HepG2 (cell line): ENCODE measurements at regions not wholly inside any gene's neighbourhood (a gene's known extent, or its start where the extent isn't known, plus 50 kb on each side); places are given as distances from the start of the nearest gene placed in this dataset.

Experiments used
- ATAC-seq: fragments of 200-7000 bp; cut with Tn5 transposase; 3 replicates; pipeline ENCODE4 v1.9.1; 2020; ENCODE audit warnings: mild to moderate bottlenecking, moderate library complexity
- BruUV-seq: library from RNA; stranded (reverse); fragments of 400-500 nt; replicated peaks from 2 replicates; lab custom pipeline; 2021; lab: Mats Ljungman, UMichigan
- CTCF ChIA-PET: fragments of 300-600 bp; formaldehyde crosslinking; extraction: SDS; loops from one replicate; lab custom pipeline; 2021; ENCODE audit warnings: low total read pairs, inconsistent platforms, low intra/inter-chr PET ratio; lab: Yijun Ruan, JAX
- POLR2A ChIA-PET: fragments of 350-600 bp; sonication (Branson Sonifier 250); formaldehyde crosslinking; loops from one replicate; lab custom pipeline; 2020; ENCODE audit warnings: antibody characterized with exemption, inconsistent platforms; lab: Yijun Ruan, JAX
- DNase-seq: peaks from one replicate; pipeline ENCODE4 v3.0.0-alpha.2; 2015; ENCODE audit warnings: low spot score
- FAIRE-seq: peaks from 3 replicates; lab custom pipeline; 2011; peaks lifted over from hg19 to GRCh38; lab: Jason Lieb, UNC
- H2AFZ ChIP-seq: one replicate; pipeline ENCODE4 v1.6.1; 2011; ENCODE audit warnings: low read length, inconsistent platforms
- H3K27ac ChIP-seq: fragments of 300-600 bp; 3 replicates; pipeline ENCODE4 v1.8.0; 2011; ENCODE audit warnings: mixed run types, mild to moderate bottlenecking, mixed read lengths, low read length, inconsistent platforms; ENCODE audit not compliant: insufficient read depth; ENCODE audit errors: extremely low read length
- H3K27me3 ChIP-seq, 2 experiments: fragments of 200-600 bp in 1 of 2; 2 replicates in 1 of 2; 3 replicates in 1 of 2; pipeline versions ENCODE4 v1.6.0 to v1.8.0; 2011; ENCODE audit warnings: low read length in 2 of 2, mild to moderate bottlenecking in 2 of 2, moderate library complexity in 2 of 2, inconsistent platforms in 1 of 2; ENCODE audit not compliant: insufficient read depth in 2 of 2, control insufficient read depth in 1 of 2
- H3K36me3 ChIP-seq, 2 experiments: fragments of 200-600 bp in 1 of 2; replicated peaks in 1 of 2; 2 replicates in 1 of 2; 3 replicates in 1 of 2; pipeline versions ENCODE4 v1.5.1 to v1.8.0; 2011; ENCODE audit warnings: low read length in 2 of 2, inconsistent platforms in 1 of 2; ENCODE audit not compliant: insufficient read depth in 2 of 2, control insufficient read depth in 1 of 2
- H3K4me1 ChIP-seq: 2 replicates; pipeline ENCODE4 v1.5.1; 2012; ENCODE audit warnings: low read length, inconsistent platforms; ENCODE audit not compliant: insufficient read depth
- H3K4me2 ChIP-seq: 2 replicates; pipeline ENCODE4 v1.6.0; 2011; ENCODE audit warnings: low read depth, low read length, inconsistent platforms
- H3K4me3 ChIP-seq, 3 experiments: fragments of 200-600 bp in 1 of 3; sonication (generic), shearing (Covaris generic) in 1 of 3; replicated peaks in 1 of 3; 2 replicates each; pipeline ENCODE4 v1.5.1; 2011 to 2016; ENCODE audit warnings: low read length in 3 of 3, inconsistent platforms in 2 of 3, low read depth in 2 of 3, mild to moderate bottlenecking in 2 of 3, control low read depth in 1 of 3, mixed read lengths in 1 of 3; ENCODE audit not compliant: insufficient read depth in 1 of 3
- H3K79me2 ChIP-seq: one replicate; pipeline ENCODE4 v1.6.1; 2011; ENCODE audit warnings: low read length, inconsistent platforms; ENCODE audit not compliant: insufficient read depth
- H3K9ac ChIP-seq: 2 replicates; pipeline ENCODE4 v1.6.0; 2011; ENCODE audit warnings: mild to moderate bottlenecking, low read depth, low read length, inconsistent platforms; ENCODE audit not compliant: insufficient read depth
- H3K9me3 ChIP-seq: 2 replicates; pipeline ENCODE4 v1.5.1; 2012; ENCODE audit warnings: mild to moderate bottlenecking, low read length
- H4K20me1 ChIP-seq: 2 replicates; pipeline ENCODE4 v1.6.0; 2011; ENCODE audit warnings: inconsistent platforms, mild to moderate bottlenecking, low read length, moderate library complexity; ENCODE audit not compliant: insufficient read depth
- ELF1 ChIP-seq: sonication (generic); formaldehyde crosslinking; IDR thresholded peaks from 2 replicates; pipeline ENCODE4 v1.4.0; 2020; ENCODE audit warnings: missing genetic modification reagents
- ELF3 ChIP-seq: IDR thresholded peaks from 2 replicates; pipeline ENCODE4 v1.6.1; 2016; ENCODE audit warnings: missing genetic modification reagents, missing compliant biosample characterization
- FOSL2 ChIP-seq: sonication (generic); formaldehyde crosslinking; IDR thresholded peaks from 2 replicates; pipeline ENCODE4 v1.4.0; 2020; ENCODE audit warnings: missing genetic modification reagents
- GABPB1 ChIP-seq: IDR thresholded peaks from 2 replicates; pipeline ENCODE4 v1.6.1; 2016; ENCODE audit warnings: mild to moderate bottlenecking, missing genetic modification reagents, moderate library complexity, missing compliant biosample characterization
- GPN1 ChIP-seq: sonication (generic); formaldehyde crosslinking; IDR thresholded peaks from 2 replicates; pipeline ENCODE4 v1.5.1; 2020; ENCODE audit warnings: missing genetic modification reagents, borderline replicate concordance
- HMG20A ChIP-seq: IDR thresholded peaks from 2 replicates; pipeline ENCODE4 v1.6.1; 2016; ENCODE audit warnings: borderline replicate concordance
- KAT8 ChIP-seq: IDR thresholded peaks from 2 replicates; pipeline ENCODE4 v1.6.1; 2016; ENCODE audit warnings: missing genetic modification reagents, missing compliant biosample characterization
- KDM3A ChIP-seq: IDR thresholded peaks from 2 replicates; pipeline ENCODE4 v1.6.1; 2018; ENCODE audit warnings: low read depth, missing compliant biosample characterization
- MAZ ChIP-seq, 2 experiments: sonication (generic) in 1 of 2; formaldehyde crosslinking in 1 of 2; IDR thresholded peaks; 2 replicates each; pipeline versions ENCODE4 v1.5.0 to v1.6.1; 2012 to 2020; ENCODE audit warnings: low read depth in 2 of 2, mild to moderate bottlenecking in 2 of 2, borderline replicate concordance in 1 of 2, improper control_type of control experiment in 1 of 2, low read length in 1 of 2, missing genetic modification reagents in 1 of 2, moderate library complexity in 1 of 2
- POGZ ChIP-seq: sonication (generic); formaldehyde crosslinking; IDR thresholded peaks from 2 replicates; pipeline ENCODE4 v1.4.0; 2020; ENCODE audit warnings: mild to moderate bottlenecking, missing genetic modification reagents
- SOX5 ChIP-seq: IDR thresholded peaks from 2 replicates; pipeline ENCODE4 v1.6.1; 2016; ENCODE audit warnings: borderline replicate concordance
- SYNCRIP ChIP-seq: fragments of 200-400 bp; formaldehyde crosslinking; IDR thresholded peaks from 2 replicates; pipeline ENCODE4 v1.6.1; 2018; ENCODE audit warnings: mild to moderate bottlenecking, low read depth, low read length; ENCODE audit not compliant: insufficient read depth
- THAP11 ChIP-seq: IDR thresholded peaks from 2 replicates; pipeline ENCODE4 v1.6.1; 2016; ENCODE audit warnings: missing biosample characterization, missing genetic modification reagents
- TOPORS ChIP-seq: sonication (generic); formaldehyde crosslinking; IDR thresholded peaks from 2 replicates; pipeline ENCODE4 v1.8.0; 2023; ENCODE audit warnings: mild to moderate bottlenecking, missing genetic modification reagents
- ZNF256 ChIP-seq: sonication (generic); formaldehyde crosslinking; conservative IDR thresholded peaks from 2 replicates; pipeline ENCODE4 v1.4.0; 2020; ENCODE audit warnings: missing genetic modification reagents
- ZNF496 ChIP-seq: sonication (generic); formaldehyde crosslinking; IDR thresholded peaks from 2 replicates; pipeline ENCODE4 v1.8.1; 2023; ENCODE audit warnings: mild to moderate bottlenecking, moderate library complexity, missing genetic modification reagents; ENCODE audit not compliant: insufficient replicate concordance
- ZNF644 ChIP-seq: IDR thresholded peaks from 2 replicates; pipeline ENCODE4 v1.6.1; 2016; ENCODE audit warnings: low read depth
- ZNF878 ChIP-seq: sonication (generic); formaldehyde crosslinking; IDR thresholded peaks from 2 replicates; pipeline ENCODE4 v1.8.1; 2023; ENCODE audit warnings: mild to moderate bottlenecking, missing genetic modification reagents, moderate library complexity
- WGBS: methylation state at CpG from one replicate; pipeline ENCODE4 v1.1.6; 2017; ENCODE audit warnings: low lambda C conversion rate; 5-methylcytosine and 5-hydroxymethylcytosine counted together
- in situ Hi-C: cut with HindIII; loops from 2 replicates; pipeline ENCODE4 v1.10.0; 2017; ENCODE audit warnings: low pct_unique_long_range_greater_than_20kb; ENCODE audit not compliant: extremely low pct_ligation_motif_present
- intact Hi-C: fragments of 100-400 bp; cut with micrococcal nuclease; formaldehyde crosslinking; loops from one replicate; pipeline ENCODE4 v1.10.0; 2022; ENCODE audit not compliant: unreplicated experiment
- TF ChIP-seq, protein P1 (sequence below): IDR thresholded peaks from 2 replicates; pipeline ENCODE4 v1.4.0; 2020; ENCODE audit warnings: mild to moderate bottlenecking, missing genetic modification reagents
- TF ChIP-seq, protein P2 (sequence below): sonication (generic); formaldehyde crosslinking; IDR thresholded peaks from 2 replicates; pipeline ENCODE4 v1.5.0; 2020; ENCODE audit warnings: missing genetic modification reagents

DNA sequence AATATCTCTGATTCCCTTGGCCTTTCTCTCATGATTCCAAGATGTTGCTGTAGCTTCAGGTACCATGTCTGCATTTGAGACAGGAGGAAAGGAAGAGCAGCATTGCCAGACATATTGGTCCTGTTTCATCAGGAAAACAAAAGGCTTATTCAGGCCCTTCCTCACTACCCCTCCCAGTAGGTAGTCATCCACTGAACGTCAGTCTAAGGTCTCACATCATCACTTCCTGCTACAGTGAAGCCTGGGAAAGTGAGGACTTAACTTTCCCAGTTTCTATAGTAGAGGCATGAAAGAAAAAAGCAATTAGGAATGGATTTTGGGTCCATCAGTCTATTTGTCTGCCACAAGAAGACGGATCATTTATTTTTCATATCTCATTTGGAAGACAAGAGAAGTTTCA lies 85.7 kb upstream of the SOX4 start:
- DNase-seq (peak; percentile 47), FAIRE-seq (no peak), ATAC-seq (no peak)
- Histone ChIP-seq H3K4me2 (no peak overlapping the region), H3K9ac (no peak overlapping the region), H3K79me2 (no peaks in the 10 kb centered on the region), H4K20me1 (no peaks in the 10 kb centered on the region), H3K4me1 (peaks cover 49% of the 10 kb centered on the region), H3K27ac (no peak overlapping the region), H2AFZ (peak overlapping the region; percentile 24), H3K27me3 (peaks cover 0 to 6% of the 10 kb centered on the region in 2 experiments; a peak in 2 of 5 replicates), H3K4me3 (no peak overlapping the region), H3K9me3 (no peaks in the 10 kb centered on the region), H3K36me3 (no peaks in the 10 kb centered on the region)
- BruUV-seq = no TSS peak
- POLR2A ChIA-PET = no interaction called here
- CTCF ChIA-PET = no interaction called here
- intact Hi-C loops = no loop called here
- 18% methylated on average over 2 of the region's 2 CpGs for WGBS
- in situ Hi-C loops = no loop called here
- TF ChIP-seq MAZ (IDR thresholded peaks at IDR 0.05; ENCODE audit: borderline replicate concordance, low read depth, low read length) = no peak
- no peak for TF ChIP-seq MAZ (CRISPR knock-in tag; IDR thresholded peaks at IDR 0.05; ENCODE audit: low read depth)
- no peak for TF ChIP-seq TOPORS
- TF ChIP-seq, protein P1, sequence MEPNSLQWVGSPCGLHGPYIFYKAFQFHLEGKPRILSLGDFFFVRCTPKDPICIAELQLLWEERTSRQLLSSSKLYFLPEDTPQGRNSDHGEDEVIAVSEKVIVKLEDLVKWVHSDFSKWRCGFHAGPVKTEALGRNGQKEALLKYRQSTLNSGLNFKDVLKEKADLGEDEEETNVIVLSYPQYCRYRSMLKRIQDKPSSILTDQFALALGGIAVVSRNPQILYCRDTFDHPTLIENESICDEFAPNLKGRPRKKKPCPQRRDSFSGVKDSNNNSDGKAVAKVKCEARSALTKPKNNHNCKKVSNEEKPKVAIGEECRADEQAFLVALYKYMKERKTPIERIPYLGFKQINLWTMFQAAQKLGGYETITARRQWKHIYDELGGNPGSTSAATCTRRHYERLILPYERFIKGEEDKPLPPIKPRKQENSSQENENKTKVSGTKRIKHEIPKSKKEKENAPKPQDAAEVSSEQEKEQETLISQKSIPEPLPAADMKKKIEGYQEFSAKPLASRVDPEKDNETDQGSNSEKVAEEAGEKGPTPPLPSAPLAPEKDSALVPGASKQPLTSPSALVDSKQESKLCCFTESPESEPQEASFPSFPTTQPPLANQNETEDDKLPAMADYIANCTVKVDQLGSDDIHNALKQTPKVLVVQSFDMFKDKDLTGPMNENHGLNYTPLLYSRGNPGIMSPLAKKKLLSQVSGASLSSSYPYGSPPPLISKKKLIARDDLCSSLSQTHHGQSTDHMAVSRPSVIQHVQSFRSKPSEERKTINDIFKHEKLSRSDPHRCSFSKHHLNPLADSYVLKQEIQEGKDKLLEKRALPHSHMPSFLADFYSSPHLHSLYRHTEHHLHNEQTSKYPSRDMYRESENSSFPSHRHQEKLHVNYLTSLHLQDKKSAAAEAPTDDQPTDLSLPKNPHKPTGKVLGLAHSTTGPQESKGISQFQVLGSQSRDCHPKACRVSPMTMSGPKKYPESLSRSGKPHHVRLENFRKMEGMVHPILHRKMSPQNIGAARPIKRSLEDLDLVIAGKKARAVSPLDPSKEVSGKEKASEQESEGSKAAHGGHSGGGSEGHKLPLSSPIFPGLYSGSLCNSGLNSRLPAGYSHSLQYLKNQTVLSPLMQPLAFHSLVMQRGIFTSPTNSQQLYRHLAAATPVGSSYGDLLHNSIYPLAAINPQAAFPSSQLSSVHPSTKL (CRISPR knock-in tag) = peak; percentile 18; the same call in 1 of the 2 replicates
- TF ChIP-seq KDM3A (CRISPR knock-in tag) = no peak
- TF ChIP-seq POGZ (CRISPR knock-in tag) = peak; percentile 39; the same call in 1 of the 2 replicates
- no peak for TF ChIP-seq SYNCRIP
- peak; percentile 25; the same call in 1 of the 2 replicates for TF ChIP-seq HMG20A (CRISPR knock-in tag)
- no peak for TF ChIP-seq ZNF878
- peak; percentile 37; the same call in 1 of the 2 replicates for TF ChIP-seq GABPB1
- TF ChIP-seq ELF3 (CRISPR knock-in tag) = peak; percentile 42; the same call in 1 of the 2 replicates
- TF ChIP-seq KAT8 = 0 out of 2 replicates have a peak, but pooled peaks have one; percentile 15
- 0 out of 2 replicates have a peak, but pooled peaks have one; percentile 26 for TF ChIP-seq THAP11
- no peak for TF ChIP-seq ZNF256 (CRISPR knock-in tag)
- peak; percentile 19; the same call in 1 of the 2 replicates for TF ChIP-seq SOX5
- no peak for TF ChIP-seq ZNF496 (CRISPR knock-in tag)
- peak; percentile 50; the same call in 1 of the 2 replicates for TF ChIP-seq FOSL2 (CRISPR knock-in tag)
- peak; percentile 21; the same call in 1 of the 2 replicates for TF ChIP-seq ELF1 (CRISPR knock-in tag)
- TF ChIP-seq, protein P2, sequence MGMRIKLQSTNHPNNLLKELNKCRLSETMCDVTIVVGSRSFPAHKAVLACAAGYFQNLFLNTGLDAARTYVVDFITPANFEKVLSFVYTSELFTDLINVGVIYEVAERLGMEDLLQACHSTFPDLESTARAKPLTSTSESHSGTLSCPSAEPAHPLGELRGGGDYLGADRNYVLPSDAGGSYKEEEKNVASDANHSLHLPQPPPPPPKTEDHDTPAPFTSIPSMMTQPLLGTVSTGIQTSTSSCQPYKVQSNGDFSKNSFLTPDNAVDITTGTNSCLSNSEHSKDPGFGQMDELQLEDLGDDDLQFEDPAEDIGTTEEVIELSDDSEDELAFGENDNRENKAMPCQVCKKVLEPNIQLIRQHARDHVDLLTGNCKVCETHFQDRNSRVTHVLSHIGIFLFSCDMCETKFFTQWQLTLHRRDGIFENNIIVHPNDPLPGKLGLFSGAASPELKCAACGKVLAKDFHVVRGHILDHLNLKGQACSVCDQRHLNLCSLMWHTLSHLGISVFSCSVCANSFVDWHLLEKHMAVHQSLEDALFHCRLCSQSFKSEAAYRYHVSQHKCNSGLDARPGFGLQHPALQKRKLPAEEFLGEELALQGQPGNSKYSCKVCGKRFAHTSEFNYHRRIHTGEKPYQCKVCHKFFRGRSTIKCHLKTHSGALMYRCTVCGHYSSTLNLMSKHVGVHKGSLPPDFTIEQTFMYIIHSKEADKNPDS (CRISPR knock-in tag) = no peak
- TF ChIP-seq GPN1 (CRISPR knock-in tag) = no peak
- peak; percentile 69 for TF ChIP-seq ZNF644
